ENCODE measurements at regions not wholly inside any gene's neighbourhood (a gene's known extent, or its start where the extent isn't known, plus 50 kb on each side); places are given as distances from the start of the nearest gene placed in this dataset.

DNA sequence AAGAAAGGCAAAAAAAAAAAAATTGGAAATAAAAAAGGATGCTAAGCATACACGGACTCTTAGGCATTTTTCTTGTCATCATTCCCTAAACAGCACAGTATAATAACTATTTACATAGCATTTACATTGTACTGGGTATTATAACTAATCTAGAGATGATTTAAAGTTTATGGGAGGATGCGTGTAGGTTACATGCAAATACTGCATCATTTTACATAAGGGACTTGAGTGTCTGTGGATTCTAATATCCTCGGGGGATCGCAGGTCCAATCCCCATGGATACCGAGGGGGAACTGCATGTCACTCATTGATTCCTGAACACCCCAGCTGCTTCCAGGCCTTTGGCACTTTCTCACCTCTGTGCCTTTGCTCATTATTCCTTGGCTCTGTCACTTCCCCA is 57.8 kb upstream of the SIPA1L2 start:
- TF ChIP-seq, protein P1, sequence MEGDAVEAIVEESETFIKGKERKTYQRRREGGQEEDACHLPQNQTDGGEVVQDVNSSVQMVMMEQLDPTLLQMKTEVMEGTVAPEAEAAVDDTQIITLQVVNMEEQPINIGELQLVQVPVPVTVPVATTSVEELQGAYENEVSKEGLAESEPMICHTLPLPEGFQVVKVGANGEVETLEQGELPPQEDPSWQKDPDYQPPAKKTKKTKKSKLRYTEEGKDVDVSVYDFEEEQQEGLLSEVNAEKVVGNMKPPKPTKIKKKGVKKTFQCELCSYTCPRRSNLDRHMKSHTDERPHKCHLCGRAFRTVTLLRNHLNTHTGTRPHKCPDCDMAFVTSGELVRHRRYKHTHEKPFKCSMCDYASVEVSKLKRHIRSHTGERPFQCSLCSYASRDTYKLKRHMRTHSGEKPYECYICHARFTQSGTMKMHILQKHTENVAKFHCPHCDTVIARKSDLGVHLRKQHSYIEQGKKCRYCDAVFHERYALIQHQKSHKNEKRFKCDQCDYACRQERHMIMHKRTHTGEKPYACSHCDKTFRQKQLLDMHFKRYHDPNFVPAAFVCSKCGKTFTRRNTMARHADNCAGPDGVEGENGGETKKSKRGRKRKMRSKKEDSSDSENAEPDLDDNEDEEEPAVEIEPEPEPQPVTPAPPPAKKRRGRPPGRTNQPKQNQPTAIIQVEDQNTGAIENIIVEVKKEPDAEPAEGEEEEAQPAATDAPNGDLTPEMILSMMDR (conservative IDR thresholded peaks at IDR 0.05 in 1 of 2, IDR thresholded peaks at IDR 0.05 in 1 of 2; ENCODE audit: extremely low read depth in 1 of 2, insufficient read depth in 1 of 2, low read depth in 1 of 2, low read length in 2 of 2): no peak
- TF ChIP-seq EZH2 (IDR thresholded peaks at IDR 0.05; ENCODE audit: borderline replicate concordance, low read length): no peak
